Skeletal muscle tissue (tissue), 3 donors: ENCODE measurements at regions not wholly inside any gene's neighbourhood (a gene's known extent, or its start where the extent isn't known, plus 50 kb on each side); places are given as distances from the start of the nearest gene placed in this dataset.

Experiments
- H3K27ac ChIP-seq: one replicate; pipeline ENCODE4 v1.7.0; 2013; ENCODE audit warnings: mild to moderate bottlenecking, low read depth, low read length, inconsistent platforms
- H3K27me3 ChIP-seq, 3 donors: one replicate each; pipeline ENCODE4 v1.7.0; 2013; ENCODE audit warnings: low read length in 3 of 3; ENCODE audit not compliant: control insufficient read depth in 3 of 3, insufficient read depth in 3 of 3
- H3K36me3 ChIP-seq, 3 donors: one replicate each; pipeline ENCODE4 v1.7.0; 2013; ENCODE audit warnings: low read length in 3 of 3; ENCODE audit not compliant: control insufficient read depth in 3 of 3, insufficient read depth in 3 of 3
- H3K4me1 ChIP-seq, 3 donors: one replicate each; pipeline ENCODE4 v1.7.0; 2013; ENCODE audit warnings: low read length in 3 of 3, mild to moderate bottlenecking in 3 of 3; ENCODE audit not compliant: control insufficient read depth in 3 of 3, insufficient read depth in 3 of 3
- H3K4me3 ChIP-seq, 3 donors: one replicate each; pipeline ENCODE4 v1.7.0; 2013; ENCODE audit warnings: low read length in 3 of 3
- H3K9ac ChIP-seq, 3 donors: one replicate each; pipeline ENCODE4 v1.7.0; 2013; ENCODE audit warnings: low read length in 3 of 3, mild to moderate bottlenecking in 3 of 3, moderate library complexity in 2 of 3, low read depth in 1 of 3
- H3K9me3 ChIP-seq, 3 donors: one replicate each; pipeline ENCODE4 v1.7.0; 2013; ENCODE audit warnings: low read length in 3 of 3; ENCODE audit not compliant: control insufficient read depth in 3 of 3
- donor health status: Osteomylitis.

DNA sequence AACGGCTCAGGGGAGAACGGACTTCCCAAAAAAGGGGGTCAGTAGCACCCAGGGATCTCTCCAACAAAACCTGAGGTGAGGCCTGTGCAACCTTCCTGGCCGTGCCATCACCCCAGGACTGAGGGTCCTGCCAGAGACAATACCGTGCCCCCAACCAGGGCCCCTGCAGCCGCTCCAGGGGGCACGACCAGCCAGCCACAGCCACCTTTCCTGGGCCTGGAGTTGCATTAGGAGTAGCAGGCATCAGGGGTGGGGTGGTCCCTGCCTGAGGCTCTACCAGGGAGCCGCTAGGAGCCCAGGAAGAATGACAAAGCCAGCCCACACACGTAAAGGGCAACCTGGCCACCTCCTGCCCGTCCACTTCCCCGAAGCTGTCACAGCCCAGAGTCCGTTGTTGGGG is 137.8 kb downstream of the BRD1 start:
- H3K9me3 ChIP-seq = peaks cover 0 to 6% (median 3%) of the 10 kb centered on the region in 3 donors
- H3K27me3 ChIP-seq = peaks cover 11 to 53% (median 38%) of the 10 kb centered on the region in 3 donors
- H3K27ac ChIP-seq = no peak overlapping the region

GRCh38 chr22:49689255-49689770 is 138.4 kb downstream of the BRD1 start:
- no peak overlapping the region for H3K4me3 ChIP-seq
- peaks cover 11 to 48% (median 38%) of the 10 kb centered on the region in 3 donors for H3K27me3 ChIP-seq
- H3K4me1 ChIP-seq = no peaks in the 10 kb centered on the region
- H3K9ac ChIP-seq = no peak overlapping the region
- H3K27ac ChIP-seq = no peak overlapping the region
- H3K36me3 ChIP-seq = no peaks in the 10 kb centered on the region
- peaks cover 0 to 6% (median 3%) of the 10 kb centered on the region in 3 donors for H3K9me3 ChIP-seq

More for the DNA sequence above, 137.8 kb downstream of the BRD1 start:
- Histone ChIP-seq H3K36me3 (no peaks in the 10 kb centered on the region), H3K4me3 (no peak overlapping the region), H3K9ac (no peak overlapping the region), H3K4me1 (no peaks in the 10 kb centered on the region)

- no peaks in the 10 kb centered on the region for H3K36me3 ChIP-seq
- no peaks in the 10 kb centered on the region for H3K4me1 ChIP-seq
- peaks cover 11 to 48% (median 38%) of the 10 kb centered on the region in 3 donors for H3K27me3 ChIP-seq
Measured at GRCh38 chr22:49688516-49689254, 139.0 kb downstream of the BRD1 start.

GRCh38 chr22:49687786-49688515 is 139.7 kb downstream of the BRD1 start:
- no peak overlapping the region for H3K4me3 ChIP-seq
- H3K9me3 ChIP-seq = peaks cover 0 to 6% (median 3%) of the 10 kb centered on the region in 3 donors
- no peaks in the 10 kb centered on the region for H3K36me3 ChIP-seq
- H3K27me3 ChIP-seq = peaks cover 11 to 47% (median 35%) of the 10 kb centered on the region in 3 donors
- H3K4me1 ChIP-seq = no peaks in the 10 kb centered on the region
- no peak overlapping the region for H3K27ac ChIP-seq
- no peak overlapping the region for H3K9ac ChIP-seq

More at GRCh38 chr22:49688516-49689254, 139.0 kb downstream of the BRD1 start:
- Histone ChIP-seq H3K9ac (no peak overlapping the region), H3K4me3 (no peak overlapping the region), H3K9me3 (peaks cover 0 to 6% (median 3%) of the 10 kb centered on the region in 3 donors), H3K27ac (no peak overlapping the region)

GRCh38 chr22:49687333-49687732 is 140.3 kb downstream of the BRD1 start:
- Histone ChIP-seq H3K9me3 (peaks cover 0 to 6% (median 3%) of the 10 kb centered on the region in 3 donors), H3K4me3 (no peak overlapping the region), H3K36me3 (no peaks in the 10 kb centered on the region), H3K27me3 (peaks cover 11 to 51% (median 35%) of the 10 kb centered on the region in 3 donors), H3K4me1 (no peaks in the 10 kb centered on the region), H3K27ac (no peak overlapping the region), H3K9ac (no peak overlapping the region)

DNA sequence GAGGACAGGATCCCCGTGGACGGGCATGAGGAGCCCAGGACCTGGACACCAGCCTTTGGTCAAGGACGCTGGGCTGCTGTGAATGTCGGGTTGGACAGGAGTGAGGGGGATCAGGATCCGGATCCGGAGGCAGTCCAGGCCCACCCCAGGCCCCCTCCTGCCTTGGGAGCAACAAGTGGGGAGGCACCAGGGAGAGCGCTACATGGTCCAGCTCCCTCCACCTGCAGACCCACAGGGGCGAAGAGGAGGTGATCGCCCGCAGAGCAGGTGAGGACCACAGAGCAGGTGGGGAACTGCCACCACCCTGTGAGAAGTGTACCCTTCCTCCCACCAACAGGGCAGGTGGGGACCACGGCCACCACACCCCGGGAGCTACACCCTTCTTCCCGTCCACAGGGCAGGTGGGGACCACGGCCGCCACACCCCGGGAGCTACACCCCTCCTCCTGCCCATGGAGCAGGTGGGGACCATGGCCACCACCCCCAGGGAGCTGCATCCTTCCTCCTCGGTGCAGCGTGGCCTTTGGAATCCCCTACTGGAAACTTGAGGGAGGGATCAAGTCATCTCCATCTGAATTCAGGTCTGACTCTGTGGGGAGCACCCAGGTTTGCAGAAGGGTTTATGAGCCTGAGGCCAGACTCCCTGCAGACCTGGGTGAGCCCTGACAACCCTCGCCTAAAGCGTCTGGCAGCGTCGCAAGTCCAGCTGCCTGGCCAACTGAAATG is 141.0 kb downstream of the BRD1 start:
- Histone ChIP-seq H3K9ac (no peak overlapping the region), H3K4me1 (no peaks in the 10 kb centered on the region), H3K36me3 (no peaks in the 10 kb centered on the region), H3K9me3 (peaks cover 0 to 6% (median 3%) of the 10 kb centered on the region in 3 donors), H3K27ac (no peak overlapping the region), H3K4me3 (no peak overlapping the region), H3K27me3 (peaks cover 11 to 51% (median 35%) of the 10 kb centered on the region in 3 donors)

DNA sequence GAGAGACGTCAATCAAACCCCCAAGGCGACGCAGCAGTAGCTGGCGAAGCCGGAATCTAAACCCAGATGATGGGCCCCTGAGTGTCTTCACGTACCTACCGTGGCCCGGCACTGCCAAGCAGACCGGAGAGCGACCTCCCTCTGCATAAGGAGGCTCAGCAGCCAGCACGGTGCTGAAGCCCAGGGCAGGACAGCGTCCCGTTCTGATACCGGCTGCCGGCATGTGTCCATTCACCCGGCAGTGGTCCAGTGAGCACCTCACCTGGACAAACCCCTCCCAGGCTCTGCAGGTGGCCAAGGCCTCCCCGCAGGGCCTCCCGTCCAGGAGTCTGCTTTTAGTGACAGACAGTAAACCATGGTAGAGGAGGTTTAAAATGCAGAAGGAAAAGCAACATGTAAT is 142.0 kb downstream of the BRD1 start:
- Histone ChIP-seq H3K27ac (no peak overlapping the region), H3K36me3 (no peaks in the 10 kb centered on the region), H3K27me3 (peaks cover 11 to 51% (median 34%) of the 10 kb centered on the region in 3 donors), H3K4me3 (no peak overlapping the region), H3K9me3 (peaks cover 0 to 3% (median 2%) of the 10 kb centered on the region in 3 donors), H3K9ac (no peak overlapping the region), H3K4me1 (no peaks in the 10 kb centered on the region)

- H3K4me1 ChIP-seq = no peaks in the 10 kb centered on the region
- H3K27ac ChIP-seq = no peak overlapping the region
- no peak overlapping the region for H3K9ac ChIP-seq
- H3K9me3 ChIP-seq = no peaks in the 10 kb centered on the region
- H3K27me3 ChIP-seq = peaks cover 11 to 51% (median 31%) of the 10 kb centered on the region in 3 donors
- no peak overlapping the region for H3K4me3 ChIP-seq
- no peaks in the 10 kb centered on the region for H3K36me3 ChIP-seq
Measured at GRCh38 chr22:49685116-49685515, 142.6 kb downstream of the BRD1 start.

DNA sequence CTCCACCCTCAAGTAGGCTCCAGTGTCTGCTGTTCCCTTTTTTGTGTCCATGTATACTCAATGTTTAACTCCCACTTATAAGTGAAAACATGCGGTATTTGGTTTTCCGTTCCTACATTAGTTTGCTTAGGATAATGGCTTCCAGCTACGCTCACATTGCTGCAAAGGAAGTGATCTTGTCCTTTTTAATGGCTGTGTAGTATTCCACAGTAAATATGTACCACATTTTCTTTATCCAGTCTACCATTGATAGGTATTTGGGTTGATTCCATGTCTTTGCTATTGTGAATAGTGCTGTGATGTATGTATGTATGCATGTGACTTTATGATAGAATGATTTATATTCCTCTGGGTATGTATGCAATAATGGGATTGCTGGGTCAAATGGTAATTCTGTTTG is 144.6 kb downstream of the BRD1 start:
- Histone ChIP-seq H3K9ac (no peak overlapping the region), H3K4me1 (no peaks in the 10 kb centered on the region), H3K27me3 (peaks cover 14 to 42% (median 24%) of the 10 kb centered on the region in 3 donors), H3K9me3 (no peaks in the 10 kb centered on the region), H3K36me3 (no peaks in the 10 kb centered on the region), H3K4me3 (no peak overlapping the region), H3K27ac (no peak overlapping the region)
